Mesendoderm (in vitro differentiated cells): ENCODE measurements at regions not wholly inside any gene's neighbourhood (a gene's known extent, or its start where the extent isn't known, plus 50 kb on each side); places are given as distances from the start of the nearest gene placed in this dataset.
A peak's percentile ranks its signal among the peaks of the same experiment; 100 is the strongest.

ENCODE experiments used
- DNase-seq: peaks from one replicate; pipeline ENCODE4 v3.0.0; 2013
- H2AK5ac ChIP-seq: 2 replicates; pipeline ENCODE4 v1.6.1; 2013; ENCODE audit warnings: low read length, inconsistent platforms
- H2BK120ac ChIP-seq: 2 replicates; pipeline ENCODE4 v1.6.1; 2013; ENCODE audit warnings: low read depth, mild to moderate bottlenecking, low read length, moderate library complexity, mixed read lengths
- H2BK15ac ChIP-seq: replicated peaks from 2 replicates; pipeline ENCODE4 v1.6.1; 2013; ENCODE audit warnings: low read depth, mild to moderate bottlenecking, moderate library complexity
- H2BK5ac ChIP-seq: 2 replicates; pipeline ENCODE4 v1.6.1; 2013; ENCODE audit warnings: low read length, inconsistent platforms
- H3K18ac ChIP-seq: 2 replicates; pipeline ENCODE4 v1.6.1; 2013; ENCODE audit warnings: mild to moderate bottlenecking, low read length, mixed read lengths
- H3K23ac ChIP-seq: one replicate; pipeline ENCODE4 v1.6.1; 2013; ENCODE audit warnings: low read length
- H3K27ac ChIP-seq: 2 replicates; pipeline ENCODE4 v1.5.1; 2013; ENCODE audit warnings: low read depth, mild to moderate bottlenecking, inconsistent platforms, low read length, moderate library complexity
- H3K27me3 ChIP-seq: 2 replicates; pipeline ENCODE4 v1.6.1; 2013; ENCODE audit warnings: low read length, control low read depth, mild to moderate bottlenecking, inconsistent platforms; ENCODE audit not compliant: insufficient read depth, poor library complexity
- H3K36me3 ChIP-seq: 2 replicates; pipeline ENCODE4 v1.6.1; 2013; ENCODE audit warnings: low read length, inconsistent platforms; ENCODE audit not compliant: control insufficient read depth, insufficient read depth
- H3K4ac ChIP-seq: one replicate; pipeline ENCODE4 v1.6.1; 2013; ENCODE audit warnings: low read depth, mild to moderate bottlenecking, low read length, moderate library complexity
- H3K4me1 ChIP-seq: 2 replicates; pipeline ENCODE4 v1.6.1; 2013; ENCODE audit warnings: low read depth, low read length, inconsistent platforms; ENCODE audit not compliant: control insufficient read depth
- H3K4me2 ChIP-seq: 2 replicates; pipeline ENCODE4 v1.6.1; 2013; ENCODE audit warnings: low read length
- H3K4me3 ChIP-seq: 2 replicates; pipeline ENCODE4 v1.5.1; 2013; ENCODE audit warnings: mild to moderate bottlenecking, low read length
- H3K56ac ChIP-seq: one replicate; pipeline ENCODE4 v1.6.1; 2013; ENCODE audit warnings: low read length
- H3K79me1 ChIP-seq: 2 replicates; pipeline ENCODE4 v1.6.1; 2013; ENCODE audit warnings: low read length, inconsistent platforms
- H3K79me2 ChIP-seq: 2 replicates; pipeline ENCODE4 v1.6.1; 2013; ENCODE audit warnings: mild to moderate bottlenecking, low read length; ENCODE audit not compliant: control insufficient read depth, insufficient read depth
- H3K9ac ChIP-seq: 2 replicates; pipeline ENCODE4 v1.6.1; 2013; ENCODE audit warnings: low read length, inconsistent platforms
- H4K5ac ChIP-seq: one replicate; pipeline ENCODE4 v1.6.1; 2013; ENCODE audit warnings: low read length
- H4K8ac ChIP-seq: one replicate; pipeline ENCODE4 v1.6.1; 2013; ENCODE audit warnings: low read depth, mild to moderate bottlenecking, control low read depth, low read length, moderate library complexity
- WGBS: extraction: QIAGEN DNeasy Blood & Tissue Kit; methylation state at CpG from one replicate; pipeline ENCODE4 v1.1.7; 2013; ENCODE audit warnings: low lambda C conversion rate, missing lambda C conversion rate; ENCODE audit not compliant: insufficient coverage; ENCODE audit errors: extremely low coverage; 5-methylcytosine and 5-hydroxymethylcytosine counted together

DNA sequence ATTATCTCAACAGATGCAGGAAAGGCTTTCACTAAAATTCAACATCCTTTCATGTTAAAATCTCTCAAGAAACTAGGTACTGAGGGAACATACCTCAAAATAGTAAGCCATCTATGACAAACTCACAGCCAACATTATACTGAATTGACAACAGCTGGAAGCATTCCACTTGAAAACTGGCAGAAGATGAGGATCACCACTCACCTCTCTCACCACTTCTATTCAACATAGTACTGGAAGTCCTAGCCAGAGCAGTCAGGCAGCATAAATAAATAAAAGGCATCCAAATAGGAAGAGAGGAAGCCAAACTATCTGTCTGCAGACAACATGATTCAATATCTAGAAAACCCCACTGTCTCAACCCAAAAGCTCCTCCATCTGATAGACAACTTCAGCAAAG, 203.6 kb upstream of the GRAMD2B start:
- Histone ChIP-seq H3K4me1 (no peaks in the 10 kb centered on the region), H3K4me2 (no peak overlapping the region), H3K18ac (no peak overlapping the region), H2BK15ac (no peak overlapping the region), H3K27me3 (no peaks in the 10 kb centered on the region), H4K8ac (no peak overlapping the region), H2AK5ac (no peak overlapping the region), H3K4ac (no peak overlapping the region), H3K79me2 (no peaks in the 10 kb centered on the region), H4K5ac (no peak overlapping the region), H3K79me1 (no peaks in the 10 kb centered on the region), H3K4me3 (no peak overlapping the region), H2BK120ac (no peak overlapping the region), H3K27ac (no peak overlapping the region), H2BK5ac (no peak overlapping the region), H3K9ac (no peak overlapping the region), H3K36me3 (no peaks in the 10 kb centered on the region), H3K23ac (no peak overlapping the region), H3K56ac (no peak overlapping the region)
- no peak for DNase-seq

DNA sequence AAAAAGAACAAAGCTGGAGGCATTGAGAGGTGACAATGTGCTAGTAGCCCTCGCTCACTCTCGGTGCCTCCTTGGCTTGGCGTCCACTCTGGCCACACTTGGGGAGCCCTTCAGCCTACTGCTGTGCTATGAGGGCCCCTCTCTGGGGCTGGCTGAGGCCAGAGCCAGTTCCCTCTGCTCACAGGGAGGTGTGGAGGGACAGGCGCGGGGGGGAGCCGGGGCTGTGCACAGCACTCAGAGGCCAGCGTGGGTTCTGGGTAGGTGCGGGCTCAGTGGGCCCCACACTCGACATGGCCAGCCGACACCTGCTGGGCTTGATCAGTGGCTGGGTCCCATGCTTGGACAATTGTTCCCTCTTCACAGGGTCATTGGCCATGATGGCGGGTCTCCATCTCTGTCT, 202.5 kb upstream of the GRAMD2B start:
- Histone ChIP-seq H3K36me3 (no peaks in the 10 kb centered on the region), H3K4me3 (no peak overlapping the region), H4K5ac (no peak overlapping the region), H3K56ac (no peak overlapping the region), H2AK5ac (no peak overlapping the region), H2BK15ac (no peak overlapping the region), H3K4me1 (no peaks in the 10 kb centered on the region), H4K8ac (no peak overlapping the region), H2BK5ac (no peak overlapping the region), H3K4ac (no peak overlapping the region), H3K79me1 (no peaks in the 10 kb centered on the region), H2BK120ac (no peak overlapping the region), H3K18ac (no peak overlapping the region), H3K4me2 (no peak overlapping the region), H3K23ac (no peak overlapping the region), H3K27me3 (no peaks in the 10 kb centered on the region), H3K9ac (no peak overlapping the region), H3K79me2 (no peaks in the 10 kb centered on the region), H3K27ac (no peak overlapping the region)
- no peak for DNase-seq
- no CpG with 5 or more reads among the region's 11 CpGs for WGBS

DNA sequence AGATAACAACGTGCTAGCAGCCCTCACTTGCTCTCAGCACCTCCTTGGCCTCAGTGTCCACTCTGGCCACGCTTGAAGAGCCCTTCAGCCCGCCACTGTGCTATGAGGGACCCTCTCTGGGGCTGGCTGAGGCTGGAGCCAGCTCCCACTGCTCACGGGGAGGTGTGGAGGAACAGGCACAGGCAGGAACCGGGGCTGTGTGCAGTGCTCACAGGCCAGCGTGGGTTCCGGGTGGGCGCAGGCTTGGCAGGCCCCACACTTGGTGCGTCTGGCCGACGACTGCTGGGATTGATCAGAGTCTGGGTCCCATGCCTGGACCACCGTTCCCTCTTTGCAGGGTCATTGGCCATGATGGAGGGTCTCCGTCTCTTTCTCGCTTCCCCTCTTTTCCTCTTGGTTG, 194.3 kb upstream of the GRAMD2B start:
- Histone ChIP-seq H3K27me3 (no peaks in the 10 kb centered on the region), H3K79me1 (no peaks in the 10 kb centered on the region), H3K36me3 (no peaks in the 10 kb centered on the region), H3K4me1 (no peaks in the 10 kb centered on the region), H3K23ac (no peak overlapping the region), H2BK5ac (no peak overlapping the region), H3K79me2 (no peaks in the 10 kb centered on the region), H3K18ac (no peak overlapping the region), H3K27ac (no peak overlapping the region), H4K5ac (no peak overlapping the region), H3K9ac (no peak overlapping the region), H3K56ac (no peak overlapping the region), H3K4ac (no peak overlapping the region), H2BK120ac (no peak overlapping the region), H4K8ac (no peak overlapping the region), H3K4me3 (no peak overlapping the region), H2AK5ac (no peak overlapping the region), H2BK15ac (no peak overlapping the region), H3K4me2 (no peak overlapping the region)
- WGBS: no CpG with 5 or more reads among the region's 14 CpGs
- DNase-seq: no peak

DNA sequence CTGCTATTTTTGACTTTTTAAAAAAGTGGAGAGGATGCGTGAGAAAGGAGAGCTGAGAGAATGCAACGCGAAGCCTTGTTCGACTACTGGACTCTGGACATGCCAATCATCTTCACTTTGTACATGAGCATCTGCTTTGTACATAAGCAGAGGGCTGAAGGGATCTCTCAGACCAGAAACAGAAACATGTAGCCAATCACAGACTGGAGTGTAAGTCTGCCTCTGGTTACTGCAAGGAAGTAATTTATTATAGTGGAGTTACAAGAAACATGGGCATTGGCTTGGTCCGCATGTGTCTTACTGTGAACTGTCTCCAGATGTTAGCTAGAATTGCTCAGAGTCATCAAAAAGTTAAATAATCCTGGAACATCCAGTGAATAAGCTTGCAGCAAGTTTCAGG, 190.0 kb upstream of the GRAMD2B start:
- Histone ChIP-seq H2BK120ac (no peak overlapping the region), H3K23ac (no peak overlapping the region), H3K79me1 (no peaks in the 10 kb centered on the region), H2BK5ac (no peak overlapping the region), H3K9ac (no peak overlapping the region), H3K4me2 (no peak overlapping the region), H3K79me2 (no peaks in the 10 kb centered on the region), H4K8ac (no peak overlapping the region), H2AK5ac (no peak overlapping the region), H3K36me3 (no peaks in the 10 kb centered on the region), H3K27me3 (no peaks in the 10 kb centered on the region), H3K4me1 (no peaks in the 10 kb centered on the region), H3K18ac (no peak overlapping the region), H3K56ac (no peak overlapping the region), H3K27ac (no peak overlapping the region), H3K4ac (no peak overlapping the region), H4K5ac (no peak overlapping the region), H2BK15ac (no peak overlapping the region), H3K4me3 (no peak overlapping the region)
- no CpG with 5 or more reads among the region's 5 CpGs for WGBS
- no peak for DNase-seq

DNA sequence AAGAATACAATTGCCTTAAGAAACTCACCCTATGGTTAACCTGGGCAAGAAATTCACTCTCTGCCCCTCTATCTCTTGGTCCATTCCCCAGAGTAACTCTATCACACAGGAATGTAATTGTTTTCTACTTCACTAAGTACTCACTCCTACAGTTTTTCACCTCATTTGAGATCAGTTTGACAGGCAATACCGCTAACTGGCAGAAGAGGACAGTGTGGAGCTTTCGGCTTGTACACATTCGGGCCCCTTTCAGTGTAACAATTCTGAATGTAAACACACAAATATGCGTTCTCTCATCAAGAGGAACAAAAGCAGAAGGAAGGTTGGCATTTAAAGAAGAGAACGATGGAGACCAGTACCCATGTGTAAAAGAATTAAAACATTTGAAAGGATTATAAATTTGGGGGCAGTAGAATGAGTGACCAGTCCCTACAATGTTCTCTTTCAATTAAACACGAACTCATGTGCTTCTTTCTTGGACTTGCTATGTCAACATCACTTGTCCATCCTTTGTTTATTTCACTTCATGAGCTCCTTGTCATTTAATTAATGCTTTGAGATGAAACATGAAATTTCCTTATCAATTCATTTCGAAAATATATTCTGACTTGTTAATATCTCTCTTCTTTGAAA, 188.5 kb upstream of the GRAMD2B start:
- Histone ChIP-seq H2BK15ac (no peak overlapping the region), H2AK5ac (no peak overlapping the region), H3K18ac (no peak overlapping the region), H3K27ac (no peak overlapping the region), H2BK5ac (no peak overlapping the region), H4K8ac (no peak overlapping the region), H3K4me3 (no peak overlapping the region), H3K36me3 (no peaks in the 10 kb centered on the region), H4K5ac (no peak overlapping the region), H3K79me1 (no peaks in the 10 kb centered on the region), H2BK120ac (no peak overlapping the region), H3K4me1 (no peaks in the 10 kb centered on the region), H3K9ac (no peak overlapping the region), H3K79me2 (no peaks in the 10 kb centered on the region), H3K56ac (no peak overlapping the region), H3K27me3 (no peaks in the 10 kb centered on the region), H3K4ac (no peak overlapping the region), H3K4me2 (no peak overlapping the region), H3K23ac (no peak overlapping the region)
- DNase-seq: peak; percentile 80
- WGBS: no CpG with 5 or more reads among the region's 7 CpGs

DNA sequence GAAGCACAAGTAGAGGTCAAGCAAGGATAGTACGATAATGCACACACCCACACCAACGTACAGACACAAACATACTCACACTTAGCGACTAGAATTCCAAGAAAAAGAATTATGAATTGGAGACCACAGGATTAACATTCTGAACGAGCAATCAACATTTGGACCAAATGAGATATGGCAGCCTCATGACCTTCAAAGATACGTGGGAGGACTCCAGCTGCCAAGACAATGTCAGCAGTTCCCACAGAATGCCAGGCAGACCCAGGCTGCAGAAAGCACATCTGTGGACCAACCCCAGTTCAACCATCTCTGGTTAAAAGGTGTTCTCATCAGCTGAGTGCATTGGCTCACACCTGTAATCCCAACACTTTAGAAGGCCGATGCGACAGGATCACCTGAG, 187.6 kb upstream of the GRAMD2B start:
- no peak overlapping the region for H4K8ac ChIP-seq
- H3K36me3 ChIP-seq: no peaks in the 10 kb centered on the region
- no peak overlapping the region for H2AK5ac ChIP-seq
- H2BK120ac ChIP-seq: no peak overlapping the region
- WGBS: no CpG with 5 or more reads among the region's 7 CpGs
- no peak overlapping the region for H3K4me2 ChIP-seq
- H3K4me3 ChIP-seq: no peak overlapping the region
- H3K27ac ChIP-seq: no peak overlapping the region
- H3K27me3 ChIP-seq: no peaks in the 10 kb centered on the region
- no peak overlapping the region for H3K18ac ChIP-seq
- H2BK15ac ChIP-seq: no peak overlapping the region
- no peak overlapping the region for H2BK5ac ChIP-seq
- no peak overlapping the region for H3K9ac ChIP-seq
- no peak overlapping the region for H3K4ac ChIP-seq
- H3K56ac ChIP-seq: no peak overlapping the region
- no peak overlapping the region for H3K23ac ChIP-seq
- H3K79me2 ChIP-seq: no peaks in the 10 kb centered on the region
- H3K4me1 ChIP-seq: no peaks in the 10 kb centered on the region
- no peak for DNase-seq
- no peak overlapping the region for H4K5ac ChIP-seq
- H3K79me1 ChIP-seq: no peaks in the 10 kb centered on the region
